ENCODE measurements at regions not wholly inside any gene's neighbourhood (a gene's known extent, or its start where the extent isn't known, plus 50 kb on each side); places are given as distances from the start of the nearest gene placed in this dataset.
A peak's percentile ranks its signal among the peaks of the same experiment; 100 is the strongest.
"Not testable (repeated sequence)": the region's sequence is repeated elsewhere in the genome, so short reads cannot be mapped to it uniquely, and the experiment has no call there.

- no peak overlapping the region for H3K4me2 ChIP-seq
- H3K9me3 ChIP-seq: no peaks in the 10 kb centered on the region
- no peaks in the 10 kb centered on the region for H3K4me1 ChIP-seq
- POLR2A ChIA-PET: no interaction called here
- H3K4me3 ChIP-seq: no peak overlapping the region
- CTCF ChIA-PET: no interaction called here
- H3K27ac ChIP-seq: no peak overlapping the region
- TF ChIP-seq, protein P1, sequence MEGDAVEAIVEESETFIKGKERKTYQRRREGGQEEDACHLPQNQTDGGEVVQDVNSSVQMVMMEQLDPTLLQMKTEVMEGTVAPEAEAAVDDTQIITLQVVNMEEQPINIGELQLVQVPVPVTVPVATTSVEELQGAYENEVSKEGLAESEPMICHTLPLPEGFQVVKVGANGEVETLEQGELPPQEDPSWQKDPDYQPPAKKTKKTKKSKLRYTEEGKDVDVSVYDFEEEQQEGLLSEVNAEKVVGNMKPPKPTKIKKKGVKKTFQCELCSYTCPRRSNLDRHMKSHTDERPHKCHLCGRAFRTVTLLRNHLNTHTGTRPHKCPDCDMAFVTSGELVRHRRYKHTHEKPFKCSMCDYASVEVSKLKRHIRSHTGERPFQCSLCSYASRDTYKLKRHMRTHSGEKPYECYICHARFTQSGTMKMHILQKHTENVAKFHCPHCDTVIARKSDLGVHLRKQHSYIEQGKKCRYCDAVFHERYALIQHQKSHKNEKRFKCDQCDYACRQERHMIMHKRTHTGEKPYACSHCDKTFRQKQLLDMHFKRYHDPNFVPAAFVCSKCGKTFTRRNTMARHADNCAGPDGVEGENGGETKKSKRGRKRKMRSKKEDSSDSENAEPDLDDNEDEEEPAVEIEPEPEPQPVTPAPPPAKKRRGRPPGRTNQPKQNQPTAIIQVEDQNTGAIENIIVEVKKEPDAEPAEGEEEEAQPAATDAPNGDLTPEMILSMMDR (IDR thresholded peaks at IDR 0.05): no peak
- TF ChIP-seq HOXB13 (CRISPR knock-in tag; IDR thresholded peaks at IDR 0.05; ENCODE audit: low read depth) (no peak), SREBF2 (IDR thresholded peaks at IDR 0.05) (no peak), CBX2 (IDR thresholded peaks at IDR 0.05; ENCODE audit: borderline replicate concordance, low read depth) (no peak), ESRRA (IDR thresholded peaks at IDR 0.05; ENCODE audit: borderline replicate concordance, low read length) (no peak), TFCP2L1 (CRISPR knock-in tag; IDR thresholded peaks at IDR 0.05) (no peak), POLR2A (IDR thresholded peaks at IDR 0.05; ENCODE audit: low read length) (no peak), CBX8 (IDR thresholded peaks at IDR 0.05) (no peak), JUNB (IDR thresholded peaks at IDR 0.05) (no peak), KDM5A (IDR thresholded peaks at IDR 0.05) (no peak), HEYL (CRISPR knock-in tag; IDR thresholded peaks at IDR 0.05) (no peak), NR3C1 (IDR thresholded peaks at IDR 0.05) (no peak), RAD21 (conservative IDR thresholded peaks at IDR 0.05 in 1 of 2, IDR thresholded peaks at IDR 0.05 in 1 of 2) (no peak), BHLHE40 (IDR thresholded peaks at IDR 0.05; ENCODE audit: low read depth, low read length) (no peak)
- WGBS (ENCODE audit: missing lambda C conversion rate): 49% methylated on average over 1 of the region's 1 CpG
- no peak for FAIRE-seq
- no peak for ATAC-seq
- no peak for DNase-seq (ENCODE audit: low read depth in 1 of 2, low spot score in 1 of 2)
Measured at GRCh38 chr2:109048163-109048562, 59.1 kb upstream of the EDAR start.

GRCh38 chr2:109047569-109047968 lies 58.5 kb upstream of the EDAR start:
- CTCF ChIA-PET: interaction anchor here (1.8 kb wide), 1 partner anchor 59 kb away, joined by 4 read pairs; no protein-coding TSS in a partner anchor
- H3K9me3 ChIP-seq; ATAC-seq; H3K4me3 ChIP-seq; DNase-seq (ENCODE audit: low read depth in 1 of 2, low spot score in 1 of 2); H3K4me2 ChIP-seq; H3K4me1 ChIP-seq; FAIRE-seq; POLR2A ChIA-PET; H3K27ac ChIP-seq: not testable (repeated sequence)
- 62% methylated on average over 5 of the region's 5 CpGs for WGBS (ENCODE audit: missing lambda C conversion rate)

GRCh38 chr2:109046925-109047508 lies 58.0 kb upstream of the EDAR start:
- no peak for TF ChIP-seq SMC3 (IDR thresholded peaks at IDR 0.05)
- TF ChIP-seq NPAS2 (CRISPR knock-in tag; IDR thresholded peaks at IDR 0.05; ENCODE audit: borderline replicate concordance): no peak
- no peak for TF ChIP-seq MAZ (IDR thresholded peaks at IDR 0.05; ENCODE audit: borderline replicate concordance, low read depth, low read length)
- TF ChIP-seq CHD2 (IDR thresholded peaks at IDR 0.05; ENCODE audit: low read length, partially characterized antibody): no peak
- TF ChIP-seq CBX2 (IDR thresholded peaks at IDR 0.05; ENCODE audit: borderline replicate concordance, low read depth): no peak
- TF ChIP-seq REST (IDR thresholded peaks at IDR 0.05): no peak
- TF ChIP-seq, protein P2, sequence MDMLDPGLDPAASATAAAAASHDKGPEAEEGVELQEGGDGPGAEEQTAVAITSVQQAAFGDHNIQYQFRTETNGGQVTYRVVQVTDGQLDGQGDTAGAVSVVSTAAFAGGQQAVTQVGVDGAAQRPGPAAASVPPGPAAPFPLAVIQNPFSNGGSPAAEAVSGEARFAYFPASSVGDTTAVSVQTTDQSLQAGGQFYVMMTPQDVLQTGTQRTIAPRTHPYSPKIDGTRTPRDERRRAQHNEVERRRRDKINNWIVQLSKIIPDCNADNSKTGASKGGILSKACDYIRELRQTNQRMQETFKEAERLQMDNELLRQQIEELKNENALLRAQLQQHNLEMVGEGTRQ (IDR thresholded peaks at IDR 0.05): no peak
- Histone ChIP-seq H3K9me3 (no peaks in the 10 kb centered on the region), H3K4me3 (no peak overlapping the region), H3K4me2 (no peak overlapping the region), H3K4me1 (no peaks in the 10 kb centered on the region), H3K27ac (no peak overlapping the region)
- DNase-seq (ENCODE audit: low read depth in 1 of 2, low spot score in 1 of 2): peak in 1 of 2 experiments; percentile 31
- no peak for FAIRE-seq
- ChIA-PET POLR2A (no interaction called here), CTCF (interaction anchor here (1.0 to 1.8 kb wide), 2 partner anchors 59 to 155 kb away, joined by 3 to 4 read pairs; no protein-coding TSS in a partner anchor)
- peak; percentile 89 to 93 for ATAC-seq
- WGBS (ENCODE audit: missing lambda C conversion rate): 40% methylated on average over 4 of the region's 4 CpGs

Measured in A549 (cell line).